CD4-positive, alpha-beta T cell treated with Interleukin-4 for 1 hour (primary cell): ENCODE measurements at regions not wholly inside any gene's neighbourhood (a gene's known extent, or its start where the extent isn't known, plus 50 kb on each side); places are given as distances from the start of the nearest gene placed in this dataset.
A peak's percentile ranks its signal among the peaks of the same experiment; 100 is the strongest.

Experiments
- DNase-seq, 2 donors: peaks; one replicate each; pipeline ENCODE4 v3.0.0-alpha.2; 2020 to 2022

DNA sequence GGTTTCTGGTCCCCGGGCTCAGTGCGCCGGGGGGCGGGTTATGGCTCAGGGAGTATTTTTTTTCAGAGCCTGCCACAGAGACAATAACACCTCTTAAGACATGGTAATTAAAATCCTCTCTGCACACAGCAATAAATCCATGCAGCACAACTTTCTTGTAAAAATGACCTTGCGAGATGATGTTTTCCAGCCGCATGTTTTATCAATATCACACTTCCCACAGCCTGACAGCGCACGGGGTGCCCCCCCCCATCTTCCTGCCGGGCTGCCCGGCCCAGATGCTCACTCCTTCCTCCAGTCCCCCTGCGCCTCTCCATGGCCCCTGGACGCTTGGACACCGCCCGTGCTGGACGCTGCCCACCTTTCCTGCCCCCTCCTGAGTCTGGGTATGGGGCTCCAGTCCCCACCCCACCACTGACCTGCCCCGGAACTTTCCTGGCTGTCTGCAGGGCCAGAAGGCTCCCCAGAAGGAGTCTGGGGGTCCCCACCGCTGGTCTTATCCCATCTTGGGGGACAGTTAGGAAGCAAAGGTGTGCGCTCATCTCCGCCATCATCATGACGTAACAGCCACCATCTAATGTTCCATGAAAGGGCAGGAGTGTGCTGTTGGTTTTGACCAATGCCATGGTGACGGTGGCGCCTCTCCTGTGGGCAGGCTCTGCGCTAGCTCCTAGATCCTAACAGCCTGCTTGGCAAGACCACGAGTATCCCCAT is 182.9 kb downstream of the KIF26A start:
- no peak for DNase-seq

DNA sequence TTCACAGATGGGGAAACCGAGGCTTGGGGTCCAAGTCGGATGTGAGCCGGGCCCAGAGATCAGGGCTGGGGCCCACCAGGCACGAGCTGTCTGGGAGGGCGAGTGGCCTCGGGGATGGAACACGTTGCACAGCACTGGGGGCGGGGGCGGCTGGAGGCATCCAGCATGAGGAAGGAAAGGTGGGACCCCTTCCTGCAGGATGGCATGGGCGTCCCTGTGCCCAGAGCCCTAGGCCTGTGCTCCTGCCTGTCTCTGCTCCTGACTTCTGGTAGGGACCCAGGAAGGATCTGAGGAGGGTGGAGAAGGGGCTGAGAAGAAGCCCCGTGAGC is 183.4 kb downstream of the KIF26A start:
- no peak for DNase-seq

DNA sequence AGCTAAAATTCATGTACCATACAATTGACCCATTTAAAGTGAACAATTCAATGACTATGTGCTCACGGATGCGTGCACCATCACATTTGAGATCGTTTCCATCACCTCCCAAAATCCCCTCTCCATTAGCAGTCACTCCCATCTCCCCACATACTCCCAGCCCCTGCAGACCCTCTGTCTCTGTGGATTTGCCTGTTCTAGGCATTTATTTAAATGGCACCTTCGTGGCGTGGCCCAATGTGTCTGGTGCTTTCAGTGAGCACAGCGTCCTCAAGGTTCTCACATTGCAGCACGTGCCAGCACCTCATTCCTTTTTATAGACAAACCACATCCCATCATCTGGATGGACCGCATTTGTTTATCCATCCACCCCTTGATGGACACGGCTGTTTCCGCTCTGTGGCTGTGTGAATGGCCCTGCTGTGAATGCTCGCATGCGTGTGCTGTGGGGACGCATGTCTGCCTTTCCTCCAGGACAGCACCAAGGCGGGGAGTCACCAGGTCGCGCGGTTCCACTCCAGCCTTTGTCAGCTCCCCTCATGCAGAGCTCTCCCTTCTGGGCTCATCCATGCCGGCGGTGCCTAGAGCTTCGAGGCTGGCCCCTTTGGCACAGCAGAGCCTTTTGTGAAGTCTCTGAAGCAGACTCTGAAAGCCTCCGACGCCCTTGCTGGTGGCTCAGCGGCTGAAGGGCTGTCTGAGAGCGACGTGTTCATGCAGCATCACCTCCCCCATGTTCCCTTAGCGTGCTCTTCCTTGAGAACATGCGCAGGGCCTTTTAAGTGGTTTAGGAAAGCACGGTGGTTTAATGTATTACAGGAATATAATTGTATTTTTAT is 184.4 kb downstream of the KIF26A start:
- DNase-seq, result no peak

DNA sequence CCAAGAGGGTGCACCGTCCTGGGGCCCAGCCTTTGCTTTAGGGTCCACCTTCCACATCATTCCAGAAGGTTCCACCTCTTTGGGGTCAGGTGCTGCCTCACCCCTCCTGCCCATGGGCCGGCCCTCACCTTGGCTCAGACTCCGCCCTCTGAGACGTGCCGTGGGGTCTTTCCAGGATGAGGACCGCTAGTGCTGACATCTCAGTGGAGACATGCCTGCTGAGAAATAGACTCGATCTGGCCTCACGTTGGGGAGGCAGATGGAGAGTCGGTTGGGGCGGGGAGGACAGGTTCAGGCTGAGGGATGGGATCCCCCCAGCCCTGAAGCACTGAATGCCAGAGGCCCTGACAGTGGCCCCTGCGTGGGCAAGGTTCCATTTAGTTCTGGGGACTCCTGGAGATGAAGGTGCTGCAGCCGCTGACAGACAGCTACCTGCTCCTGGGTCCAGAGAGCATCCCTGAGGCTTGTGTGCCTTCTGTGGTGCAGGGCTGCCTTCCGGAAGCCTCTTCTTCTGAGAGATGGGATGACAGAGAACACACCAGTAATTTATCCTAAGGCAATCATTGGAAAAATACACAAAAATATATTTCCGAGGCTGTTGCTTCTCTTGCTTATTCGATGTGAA is 185.3 kb downstream of the KIF26A start:
- no peak for DNase-seq

DNA sequence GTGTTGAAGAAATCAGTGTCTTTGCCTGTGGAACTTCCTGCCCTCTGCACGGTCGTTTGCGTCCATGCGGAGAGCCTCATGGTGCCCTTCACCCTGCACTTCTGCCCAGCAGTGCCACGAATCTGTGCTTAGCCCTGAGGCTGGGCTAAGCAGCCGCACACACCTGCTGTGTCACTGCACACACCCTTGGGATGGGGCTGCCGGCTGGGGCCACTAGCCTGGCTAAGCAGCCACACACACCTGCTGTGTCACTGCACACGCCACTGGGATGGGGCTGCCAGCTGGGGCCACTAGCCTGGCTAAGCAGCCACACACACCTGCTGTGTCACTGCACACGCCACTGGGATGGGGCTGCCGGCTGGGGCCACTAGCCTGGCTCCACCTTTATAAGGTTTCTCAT is 188.5 kb downstream of the KIF26A start:
- DNase-seq, result no peak

DNA sequence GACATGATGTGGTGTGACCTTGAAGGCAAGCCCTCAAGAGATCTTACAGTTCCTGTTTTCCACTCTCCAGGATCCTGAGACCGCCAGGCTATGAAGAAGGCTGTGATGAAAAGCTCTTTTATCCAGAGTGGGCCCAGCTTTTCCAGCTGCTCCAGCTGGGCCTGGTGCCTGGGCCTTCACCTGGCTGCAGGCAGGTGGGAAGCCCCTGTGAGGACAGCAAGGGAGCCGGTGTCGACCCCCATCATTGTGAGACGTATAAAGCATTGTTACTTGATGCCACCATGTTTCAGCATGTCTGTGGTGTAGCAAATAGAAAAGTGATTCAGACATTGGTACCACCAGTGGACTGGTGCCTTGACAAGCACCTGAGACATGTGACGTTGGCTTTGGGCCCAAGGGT is 190.2 kb downstream of the KIF26A start:
- DNase-seq, result no peak

DNA sequence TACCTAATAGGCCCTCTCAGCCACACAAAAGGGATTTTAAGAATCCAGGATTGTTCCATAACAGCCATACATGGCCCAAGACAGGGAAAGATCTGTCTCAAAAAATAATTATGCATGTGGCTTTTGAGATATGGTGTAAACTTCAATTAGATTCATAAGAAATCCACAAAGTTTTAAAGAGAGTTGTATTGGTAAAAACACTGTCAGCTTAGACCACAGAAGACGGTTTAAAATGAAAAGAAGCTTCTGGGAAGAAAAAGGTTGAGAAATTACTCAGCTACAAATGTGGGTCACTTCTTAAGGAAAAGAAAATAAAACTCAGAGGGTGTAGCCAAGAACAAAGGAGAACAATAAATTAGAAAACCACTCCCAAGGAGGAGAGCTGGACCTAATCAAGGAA is 191.4 kb downstream of the KIF26A start:
- no peak for DNase-seq

DNA sequence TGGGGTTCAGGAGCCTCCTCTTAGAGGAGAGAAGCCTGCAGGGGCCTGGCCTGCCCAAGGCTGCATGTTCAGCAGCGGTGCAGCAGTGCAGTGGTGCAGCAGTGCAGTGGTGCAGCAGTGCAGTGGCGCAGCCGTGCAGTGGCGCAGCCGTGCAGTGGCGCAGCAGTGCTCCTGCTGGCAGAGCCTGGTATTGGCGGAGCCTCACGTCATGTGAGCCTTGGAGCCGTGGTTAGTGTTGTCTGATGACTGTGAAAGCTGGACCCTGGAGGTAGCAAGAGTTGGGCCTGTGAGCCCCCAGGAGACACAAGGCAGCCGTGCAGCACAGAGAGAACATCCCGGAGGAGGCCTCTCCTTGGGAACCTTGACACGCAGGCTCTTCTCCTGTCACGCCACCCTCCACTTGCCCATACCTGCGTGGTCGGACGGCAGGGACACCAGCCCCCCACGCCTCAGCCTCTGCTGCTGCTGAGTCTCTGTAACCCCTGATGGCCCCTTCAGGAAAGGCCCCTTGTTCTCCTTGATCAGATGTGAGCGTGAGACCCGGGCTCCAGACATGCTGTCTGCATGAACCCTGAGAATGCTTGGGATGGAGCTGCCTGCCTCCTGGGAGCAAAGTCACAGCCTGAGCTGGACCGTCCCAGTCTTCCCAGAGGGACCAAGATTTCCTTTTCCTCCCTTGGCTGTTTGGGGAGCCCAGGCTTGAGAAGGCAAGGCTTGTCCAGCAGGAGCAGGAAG is 193.7 kb downstream of the KIF26A start:
- no peak for DNase-seq

DNA sequence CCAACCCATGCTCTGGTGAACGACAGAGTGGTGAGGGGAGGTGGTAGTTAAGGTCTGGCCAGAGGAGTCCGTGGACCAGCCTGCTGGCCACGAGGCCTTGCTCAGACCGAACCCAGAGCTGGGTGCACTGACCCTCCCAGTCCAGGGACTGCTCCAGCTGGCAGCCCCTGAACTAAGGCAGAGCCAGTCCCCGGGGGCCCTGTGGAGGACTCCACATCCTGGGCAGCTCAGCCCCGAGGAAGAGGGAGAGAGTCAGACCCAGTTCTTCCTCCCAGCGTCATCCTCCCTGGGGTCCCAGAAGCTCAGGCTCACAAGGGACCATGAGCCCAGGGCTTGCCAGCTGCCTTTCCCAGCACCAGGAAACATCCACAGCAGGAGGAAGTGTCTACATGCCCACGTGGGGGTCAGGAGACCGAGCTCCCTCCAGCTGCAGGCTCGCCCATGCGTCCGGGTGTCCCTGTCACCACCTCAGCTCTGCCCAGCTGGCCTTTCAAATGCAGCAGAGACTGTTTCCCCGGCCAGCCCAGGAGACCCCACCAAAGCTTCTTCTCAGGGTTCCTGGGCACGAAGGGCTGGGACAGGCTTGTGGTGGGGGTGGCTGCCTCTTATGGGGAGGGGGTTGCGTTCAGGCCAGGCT is 194.4 kb downstream of the KIF26A start:
- DNase-seq, result no peak

DNA sequence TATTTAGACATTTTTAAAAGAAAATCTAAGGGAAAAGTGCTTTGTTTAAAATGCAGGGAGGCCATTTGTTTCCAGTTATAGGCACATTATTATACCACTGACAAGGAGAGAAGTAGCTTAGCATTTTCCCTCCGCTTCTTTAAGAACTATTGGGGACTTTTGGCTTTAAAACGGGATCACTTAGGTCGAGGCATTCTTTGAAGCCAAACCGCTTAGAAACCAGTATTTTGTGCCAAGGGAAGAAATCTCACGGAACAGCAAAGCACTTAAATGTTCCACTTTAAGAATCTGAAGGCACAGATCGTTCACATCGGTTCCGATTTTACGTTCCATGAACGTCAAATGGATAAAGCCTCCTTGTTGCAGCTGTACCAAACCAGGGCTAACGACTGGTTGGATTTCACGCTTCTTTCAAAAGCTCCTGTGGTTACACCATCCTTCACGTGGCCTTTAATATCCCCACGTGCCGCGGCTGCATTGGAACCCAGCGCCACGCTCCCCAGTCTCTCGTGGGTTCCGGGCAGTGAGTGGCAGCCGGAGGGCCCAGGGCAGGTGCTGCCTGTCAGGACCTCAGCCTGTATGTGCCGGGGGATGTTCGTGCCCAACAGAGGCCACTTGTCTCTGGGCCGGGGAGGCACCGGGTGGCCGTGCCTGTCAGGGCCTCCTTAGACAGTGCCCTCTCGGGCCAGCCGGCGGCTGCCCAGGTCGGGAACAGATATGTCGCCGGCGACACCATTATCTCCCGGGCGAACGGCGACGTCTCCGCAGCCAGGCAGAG is 195.4 kb downstream of the KIF26A start:
- no peak for DNase-seq

DNA sequence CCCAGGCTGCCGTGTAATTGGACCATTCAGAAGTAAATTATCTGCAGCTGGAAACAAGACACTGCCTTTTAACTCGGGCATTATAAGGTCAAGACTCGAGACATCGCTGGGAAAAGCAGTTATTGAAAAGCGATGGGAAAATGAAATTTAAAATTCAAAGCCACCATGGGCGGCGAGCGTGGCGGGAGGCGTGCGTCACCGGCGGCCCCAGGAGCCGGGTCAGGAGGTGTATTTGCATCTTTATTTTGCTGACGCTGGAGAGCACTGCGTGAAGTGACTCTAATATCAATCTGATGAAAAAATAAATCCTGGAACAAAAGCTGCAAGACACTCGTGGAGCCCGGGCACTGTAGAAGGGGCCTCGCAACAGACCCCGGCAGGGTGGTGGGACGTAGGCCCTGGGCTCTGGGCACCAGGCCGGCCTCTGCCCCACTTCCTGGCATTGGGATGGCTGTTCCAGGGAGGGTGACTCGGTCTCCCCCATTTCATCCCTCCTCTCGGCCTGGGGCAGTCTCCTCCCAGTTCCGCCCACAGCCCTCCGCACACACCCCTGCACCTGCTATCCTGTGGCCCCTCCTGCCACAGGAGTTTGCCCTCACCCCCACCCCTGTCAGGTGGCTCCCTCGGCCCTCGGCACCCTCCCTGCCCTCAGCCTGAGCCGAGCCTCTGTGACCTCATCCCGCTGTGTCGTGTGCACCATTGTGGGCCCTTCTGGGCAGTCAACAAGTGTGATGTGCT is 196.2 kb downstream of the KIF26A start:
- no peak for DNase-seq

DNA sequence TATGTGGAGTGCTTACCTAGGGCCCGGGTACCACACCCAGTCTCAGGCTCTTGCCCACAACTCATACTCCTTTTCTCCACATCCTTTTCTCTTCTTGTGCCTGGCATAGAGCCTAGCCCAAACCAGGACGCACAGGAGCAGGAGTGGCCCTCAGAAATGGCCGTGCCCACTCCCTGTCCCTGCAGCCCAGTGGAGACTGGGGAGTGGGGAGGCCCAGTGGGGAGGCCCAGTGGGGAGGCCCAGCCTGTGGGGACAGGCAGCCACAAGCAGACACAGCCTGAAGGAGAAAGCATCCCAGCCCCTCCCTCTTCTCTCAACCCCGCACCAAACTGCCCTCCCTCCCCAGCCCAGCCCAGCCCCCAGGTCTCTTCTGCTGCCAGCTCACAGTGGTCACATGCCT is 196.8 kb downstream of the KIF26A start:
- no peak for DNase-seq

DNA sequence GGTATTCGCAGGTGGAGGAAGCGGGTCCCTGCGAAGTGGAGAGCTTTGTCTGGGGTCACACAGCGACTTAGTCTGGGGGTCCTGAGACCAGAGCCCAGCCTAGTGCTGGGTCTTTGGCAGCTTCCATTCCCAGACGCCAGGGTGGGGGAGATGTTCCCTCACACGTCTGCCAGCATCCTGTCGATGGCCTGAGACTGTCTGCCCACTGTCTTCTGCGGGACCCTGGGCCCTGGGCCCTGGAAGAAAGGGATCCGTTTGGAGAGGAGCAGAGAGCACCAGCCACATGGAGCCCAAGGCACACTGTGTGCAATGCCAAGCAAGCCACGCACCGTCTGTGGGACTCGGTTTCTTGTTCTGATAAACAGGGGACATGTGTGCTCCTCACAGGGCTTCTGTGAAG is 197.2 kb downstream of the KIF26A start:
- DNase-seq, result no peak

DNA sequence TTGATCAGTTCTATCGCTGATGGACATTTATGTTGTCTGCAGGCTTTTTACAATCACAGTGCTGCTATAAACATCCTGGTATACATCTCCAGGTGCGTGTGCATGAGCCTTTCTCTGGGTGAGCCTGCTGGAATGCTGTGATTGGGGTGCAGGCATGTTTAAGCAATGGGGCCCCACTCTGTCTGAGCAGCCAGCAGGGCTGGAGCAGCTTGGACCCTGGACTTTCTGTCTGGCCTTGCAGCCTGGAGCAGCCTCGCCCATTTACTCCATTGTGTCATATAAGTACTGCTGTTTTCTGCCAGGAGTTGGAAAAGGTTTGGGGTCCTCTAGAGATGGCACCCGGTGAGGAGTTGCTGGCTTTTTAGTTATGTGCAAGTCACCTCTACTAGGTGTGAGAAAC is 199.0 kb downstream of the KIF26A start:
- DNase-seq, result no peak

DNA sequence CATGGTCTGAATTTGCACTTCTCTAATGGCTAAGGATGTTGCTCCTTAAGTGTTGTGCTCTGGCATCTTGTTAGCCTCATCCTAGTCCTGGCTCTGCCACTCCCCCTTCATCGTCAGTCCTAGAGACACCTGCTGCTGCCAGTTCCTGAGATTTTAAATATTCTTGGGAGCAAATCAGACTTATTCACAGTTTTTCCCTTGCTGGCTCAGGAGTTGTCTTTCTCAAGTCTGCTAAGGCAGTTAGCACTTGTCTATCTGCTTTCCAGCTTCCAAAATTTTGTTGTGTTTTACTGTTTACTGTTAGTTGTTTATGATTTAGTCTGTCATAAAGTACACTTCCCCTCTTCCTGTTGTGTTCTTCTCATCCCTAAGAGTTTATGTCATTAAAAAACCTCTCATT is 201.0 kb downstream of the KIF26A start:
- DNase-seq, result no peak

DNA sequence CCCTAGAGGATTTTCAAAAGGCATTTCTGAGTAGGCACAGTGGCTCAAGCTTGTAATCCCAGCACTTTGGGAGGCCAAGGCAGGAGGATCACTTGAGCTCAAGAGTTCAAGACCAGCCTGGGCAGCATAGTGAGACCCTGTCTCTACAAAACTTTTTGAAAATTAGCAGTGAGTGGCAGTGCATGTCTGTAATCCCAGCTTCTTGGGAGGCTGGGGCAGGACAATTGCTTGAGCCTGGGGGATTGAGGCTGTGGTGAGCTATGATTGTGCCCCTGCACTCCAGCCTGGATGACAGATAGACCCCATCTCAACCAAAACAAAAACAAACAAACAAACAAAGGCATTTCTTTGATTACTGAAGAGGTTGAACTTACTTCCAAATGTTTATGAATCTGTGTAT is 201.4 kb downstream of the KIF26A start:
- no peak for DNase-seq

DNA sequence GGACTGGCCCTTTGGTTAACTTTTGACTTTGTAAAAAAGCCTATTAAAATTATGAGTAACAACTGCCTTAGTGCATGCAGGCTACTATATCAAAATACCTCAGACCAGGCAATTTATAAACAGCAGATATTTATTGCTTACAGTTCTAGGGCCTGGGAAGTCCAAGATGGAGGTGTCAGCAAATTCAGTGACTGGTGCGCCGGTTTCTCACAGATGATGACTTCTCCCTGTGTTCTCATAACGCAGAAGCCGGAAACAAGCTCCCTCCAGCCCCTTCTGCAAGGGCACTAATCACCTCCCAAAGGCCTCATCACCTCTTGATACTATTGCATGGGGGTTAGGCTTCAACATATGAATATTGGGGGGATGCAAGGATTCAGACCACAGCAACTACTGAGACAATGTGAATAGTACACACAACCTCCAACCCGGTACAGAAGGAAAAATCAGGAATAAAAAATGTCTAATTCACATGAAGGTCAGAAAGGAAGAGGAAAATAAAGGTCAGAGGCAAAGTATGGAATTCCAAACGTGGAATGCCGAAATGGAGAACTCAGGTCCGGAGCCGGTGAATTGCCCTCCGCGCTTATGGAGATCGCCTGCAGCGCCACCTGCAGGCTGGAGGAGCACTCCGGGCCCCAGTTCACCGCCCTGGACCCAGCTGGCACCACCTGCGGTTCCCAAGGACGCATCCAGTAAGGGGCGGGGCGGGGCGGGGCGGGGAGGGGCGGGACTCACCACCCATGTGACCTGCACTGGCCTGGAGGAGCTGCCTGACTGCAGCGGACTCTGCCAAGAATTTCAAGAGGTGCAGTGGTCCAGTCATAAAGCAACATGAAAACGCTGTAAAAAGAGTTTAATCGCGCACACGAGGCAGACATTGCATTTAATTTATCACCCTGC is 203.4 kb downstream of the KIF26A start:
- peak in 1 of 2 donors; percentile 10 for DNase-seq

DNA sequence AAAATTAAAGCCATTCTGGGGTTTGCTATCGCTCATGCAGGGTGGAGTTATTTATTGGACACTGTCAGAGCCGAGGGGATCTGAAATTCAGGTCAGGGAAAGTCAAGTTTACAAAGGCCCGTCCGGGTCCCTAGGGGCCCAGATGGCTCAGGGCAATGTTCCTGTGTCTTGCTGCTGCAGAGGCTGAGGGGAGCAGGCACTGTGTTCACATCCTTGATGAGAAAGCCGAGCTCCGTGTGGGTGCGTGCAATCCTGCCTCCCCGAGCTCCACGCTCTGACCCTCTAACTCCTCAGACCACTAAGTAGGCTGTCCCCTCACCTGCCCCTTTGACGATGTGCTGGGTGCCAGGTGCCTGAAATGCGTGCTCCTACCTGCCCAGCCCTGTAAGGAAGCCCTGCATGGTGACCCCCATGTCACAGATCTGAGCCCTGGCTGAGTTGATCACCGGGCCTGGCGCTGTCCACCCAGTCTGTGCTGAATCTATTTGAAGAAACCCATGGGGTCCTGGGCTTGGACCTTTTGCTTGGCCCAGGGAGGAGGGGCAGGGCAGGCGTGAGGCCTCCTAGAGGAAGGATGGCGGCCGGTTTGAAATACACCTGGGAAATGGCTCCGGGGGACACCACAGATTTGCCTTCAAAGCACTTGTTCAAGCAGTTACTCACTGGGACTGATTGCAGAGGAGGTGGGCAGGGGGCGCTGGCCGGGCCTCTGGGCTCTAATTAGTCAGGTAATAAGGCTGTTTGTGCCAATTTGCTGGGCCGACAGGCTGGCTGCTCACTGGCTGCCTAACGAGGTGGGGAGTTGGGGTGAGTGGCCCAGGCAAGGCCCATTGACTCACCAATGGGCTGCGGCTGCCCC is 204.3 kb downstream of the KIF26A start:
- peak in 1 of 2 donors; percentile 6 for DNase-seq

DNA sequence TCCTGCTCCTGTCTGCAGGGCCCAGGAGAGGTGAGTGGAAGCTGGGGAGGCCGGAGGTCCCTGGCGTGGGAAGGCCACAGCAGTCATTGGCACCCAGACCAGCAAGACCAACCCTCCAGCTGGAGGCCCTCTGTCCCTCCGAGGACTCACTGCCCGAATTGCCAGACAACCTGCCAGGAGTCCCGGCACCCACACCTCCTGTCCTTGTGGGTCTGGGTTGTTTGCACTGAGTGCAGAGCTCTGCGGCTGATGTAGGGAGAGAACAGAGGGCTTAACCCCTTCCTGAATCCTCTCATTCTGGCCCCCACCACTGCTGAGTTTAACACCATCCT is 204.9 kb downstream of the KIF26A start:
- no peak for DNase-seq
